ENCODE measurements at regions not wholly inside any gene's neighbourhood (a gene's known extent, or its start where the extent isn't known, plus 50 kb on each side); places are given as distances from the start of the nearest gene placed in this dataset.

GRCh38 chrX:14266705-14267104 lies 237.0 kb upstream of the GEMIN8 start:
- no peaks in the 10 kb centered on the region for H3K27me3 ChIP-seq (ENCODE audit: insufficient read depth, low read length, poor library complexity, severe bottlenecking)
- no peaks in the 10 kb centered on the region for H3K79me2 ChIP-seq (ENCODE audit: insufficient read depth, low read length)
- no peaks in the 10 kb centered on the region for H3K9me3 ChIP-seq (ENCODE audit: insufficient read depth, low read depth, low read length)
- H3K4me1 ChIP-seq (ENCODE audit: insufficient read depth, low read length, poor library complexity, severe bottlenecking) = no peaks in the 10 kb centered on the region
- H4K20me1 ChIP-seq (ENCODE audit: insufficient read depth, low read length, poor library complexity, severe bottlenecking) = no peaks in the 10 kb centered on the region
- H3K4me2 ChIP-seq (ENCODE audit: low read depth, low read length, poor library complexity, severe bottlenecking) = no peak overlapping the region
- TF ChIP-seq CTCF (conservative IDR thresholded peaks at IDR 0.05; ENCODE audit: low read length) (no peak), EZH2phosphoT487 (IDR thresholded peaks at IDR 0.05; ENCODE audit: borderline replicate concordance) (no peak)
- no peaks in the 10 kb centered on the region for H3K36me3 ChIP-seq (ENCODE audit: insufficient read depth, low read length)
- H3K9me2 ChIP-seq (replicated peaks; ENCODE audit: low read depth, low read length) = no peaks in the 10 kb centered on the region
- H2AFZ ChIP-seq (ENCODE audit: low read length) = no peak overlapping the region
- no peak overlapping the region for H3K4me3 ChIP-seq (ENCODE audit: low read length, poor library complexity, severe bottlenecking)
- no peaks in the 10 kb centered on the region for H3F3A ChIP-seq (ENCODE audit: low read depth)
- H3K9ac ChIP-seq (ENCODE audit: low read depth, low read length, poor library complexity, severe bottlenecking) = no peak overlapping the region

GRCh38 chrX:14243823-14244222 lies 214.1 kb upstream of the GEMIN8 start:
- Histone ChIP-seq H3K4me2 (ENCODE audit: low read depth, low read length, poor library complexity, severe bottlenecking) (no peak overlapping the region), H3K4me3 (ENCODE audit: low read length, poor library complexity, severe bottlenecking) (no peak overlapping the region), H4K20me1 (ENCODE audit: insufficient read depth, low read length, poor library complexity, severe bottlenecking) (no peaks in the 10 kb centered on the region), H3K79me2 (ENCODE audit: insufficient read depth, low read length) (no peaks in the 10 kb centered on the region), H2AFZ (ENCODE audit: low read length) (no peak overlapping the region), H3K36me3 (ENCODE audit: insufficient read depth, low read length) (no peaks in the 10 kb centered on the region), H3K9ac (ENCODE audit: low read depth, low read length, poor library complexity, severe bottlenecking) (no peak overlapping the region), H3K9me3 (ENCODE audit: insufficient read depth, low read depth, low read length) (no peaks in the 10 kb centered on the region), H3K27me3 (ENCODE audit: insufficient read depth, low read length, poor library complexity, severe bottlenecking) (no peaks in the 10 kb centered on the region), H3F3A (ENCODE audit: low read depth) (no peaks in the 10 kb centered on the region), H3K4me1 (ENCODE audit: insufficient read depth, low read length, poor library complexity, severe bottlenecking) (no peaks in the 10 kb centered on the region), H3K9me2 (replicated peaks; ENCODE audit: low read depth, low read length) (no peaks in the 10 kb centered on the region)
- TF ChIP-seq CTCF (conservative IDR thresholded peaks at IDR 0.05; ENCODE audit: low read length) (no peak), EZH2phosphoT487 (IDR thresholded peaks at IDR 0.05; ENCODE audit: borderline replicate concordance) (no peak)

- Histone ChIP-seq H3K4me2 (ENCODE audit: low read depth, low read length, poor library complexity, severe bottlenecking) (no peak overlapping the region), H3K36me3 (ENCODE audit: insufficient read depth, low read length) (no peaks in the 10 kb centered on the region), H4K20me1 (ENCODE audit: insufficient read depth, low read length, poor library complexity, severe bottlenecking) (no peaks in the 10 kb centered on the region), H3K4me3 (ENCODE audit: low read length, poor library complexity, severe bottlenecking) (no peak overlapping the region), H3K9me2 (replicated peaks; ENCODE audit: low read depth, low read length) (no peaks in the 10 kb centered on the region), H2AFZ (ENCODE audit: low read length) (no peak overlapping the region), H3K9ac (ENCODE audit: low read depth, low read length, poor library complexity, severe bottlenecking) (no peak overlapping the region), H3K4me1 (ENCODE audit: insufficient read depth, low read length, poor library complexity, severe bottlenecking) (no peaks in the 10 kb centered on the region), H3K27me3 (ENCODE audit: insufficient read depth, low read length, poor library complexity, severe bottlenecking) (no peaks in the 10 kb centered on the region), H3K79me2 (ENCODE audit: insufficient read depth, low read length) (no peaks in the 10 kb centered on the region), H3K9me3 (ENCODE audit: insufficient read depth, low read depth, low read length) (no peaks in the 10 kb centered on the region), H3F3A (ENCODE audit: low read depth) (no peaks in the 10 kb centered on the region)
- TF ChIP-seq EZH2phosphoT487 (IDR thresholded peaks at IDR 0.05; ENCODE audit: borderline replicate concordance) (no peak), CTCF (conservative IDR thresholded peaks at IDR 0.05; ENCODE audit: low read length) (no peak)
These were observed 205.3 kb upstream of the GEMIN8 start for GRCh38 chrX:14235004-14235403.

Measured in Loucy (cell line).